Kidney (tissue), 13 donors: ENCODE measurements at regions not wholly inside any gene's neighbourhood (a gene's known extent, or its start where the extent isn't known, plus 50 kb on each side); places are given as distances from the start of the nearest gene placed in this dataset.

Experiments
- DNase-seq, 5 donors: peaks; one replicate each; pipeline ENCODE4 v3.0.0-alpha.2; 2013 to 2020
- FAIRE-seq: peaks from 2 replicates; lab custom pipeline; 2012; peaks lifted over from hg19 to GRCh38; lab: Jason Lieb, UNC
- H3K27ac ChIP-seq, 2 donors: one replicate each; pipeline ENCODE4 v1.7.0; 2013; ENCODE audit warnings: low read depth in 2 of 2, low read length in 2 of 2, inconsistent platforms in 1 of 2
- H3K27me3 ChIP-seq: one replicate; pipeline ENCODE4 v1.7.1; 2013; ENCODE audit warnings: low read length, inconsistent platforms; ENCODE audit not compliant: control insufficient read depth, insufficient read depth
- H3K36me3 ChIP-seq, 3 donors: one replicate each; pipeline versions ENCODE4 v1.7.0 to v1.7.1; 2013; ENCODE audit warnings: low read length in 3 of 3, control low read depth in 1 of 3, inconsistent platforms in 1 of 3; ENCODE audit not compliant: insufficient read depth in 3 of 3, control insufficient read depth in 2 of 3
- H3K4me1 ChIP-seq, 3 donors: one replicate each; pipeline versions ENCODE4 v1.7.0 to v1.7.1; 2013; ENCODE audit warnings: low read length in 3 of 3, inconsistent platforms in 1 of 3, low read depth in 1 of 3; ENCODE audit not compliant: control insufficient read depth in 2 of 3, insufficient read depth in 2 of 3
- H3K4me3 ChIP-seq, 3 donors: one replicate each; pipeline versions ENCODE4 v1.7.0 to v1.8.1; 2013; ENCODE audit warnings: low read length in 3 of 3, control low read depth in 1 of 3, inconsistent platforms in 1 of 3
- H3K9ac ChIP-seq, 3 donors: one replicate each; pipeline versions ENCODE4 v1.7.0 to v1.7.1; 2013; ENCODE audit warnings: low read length in 3 of 3, control low read depth in 1 of 3, inconsistent platforms in 1 of 3
- H3K9me3 ChIP-seq, 3 donors: one replicate each; pipeline versions ENCODE4 v1.7.0 to v1.7.1; 2013; ENCODE audit warnings: low read length in 3 of 3, control low read depth in 1 of 3, inconsistent platforms in 1 of 3; ENCODE audit not compliant: control insufficient read depth in 2 of 3, insufficient read depth in 1 of 3
- CTCF ChIP-seq: IDR thresholded peaks from 3 replicates; pipeline ENCODE4 v1.5.1; 2012; ENCODE audit warnings: mild to moderate bottlenecking, moderate library complexity, borderline replicate concordance; ENCODE audit not compliant: insufficient read depth; ENCODE audit errors: extremely low read depth
- intact Hi-C: fragments of 100-400 bp; cut with DNase I; formaldehyde crosslinking; loops from one replicate; pipeline ENCODE4 v1.11.1; 2022
- donor health status: control.
- donor health status: control.
- donor health status: control.
- donor health status: control.
- donor health status: control.
- donor health status: DM: yes; HTN: yes; CAD: no.
- donor health status: Normal renal cell carcinoma (clear cell type).

- intact Hi-C loops = no loop called here
- H3K9me3 ChIP-seq = no peaks in the 10 kb centered on the region
- H3K36me3 ChIP-seq = no peaks in the 10 kb centered on the region
- TF ChIP-seq CTCF = no peak
- H3K4me1 ChIP-seq = no peaks in the 10 kb centered on the region
- no peak overlapping the region for H3K27ac ChIP-seq
- no peaks in the 10 kb centered on the region for H3K27me3 ChIP-seq
- H3K4me3 ChIP-seq = no peak overlapping the region
- DNase-seq = no peak
- FAIRE-seq = no peak
- no peak overlapping the region for H3K9ac ChIP-seq
Measured at GRCh38 chr1:112059679-112060078, 70.2 kb upstream of the KCND3 start.

- Histone ChIP-seq H3K36me3 (no peaks in the 10 kb centered on the region), H3K4me3 (no peak overlapping the region), H3K4me1 (no peaks in the 10 kb centered on the region), H3K9ac (no peak overlapping the region), H3K27me3 (no peaks in the 10 kb centered on the region), H3K9me3 (no peaks in the 10 kb centered on the region), H3K27ac (no peak overlapping the region)
- no peak for FAIRE-seq
- TF ChIP-seq CTCF = no peak
- peak in 1 of 5 donors; percentile 1 for DNase-seq
- intact Hi-C loops = no loop called here
Measured at GRCh38 chr1:112060261-112060660, 70.8 kb upstream of the KCND3 start.

- Histone ChIP-seq H3K9me3 (no peaks in the 10 kb centered on the region), H3K4me3 (no peak overlapping the region), H3K36me3 (no peaks in the 10 kb centered on the region), H3K4me1 (no peaks in the 10 kb centered on the region), H3K27me3 (no peaks in the 10 kb centered on the region), H3K9ac (no peak overlapping the region), H3K27ac (no peak overlapping the region)
- TF ChIP-seq CTCF = no peak
- no peak for FAIRE-seq
- intact Hi-C loops = no loop called here
- peak in 1 of 5 donors; percentile 5 for DNase-seq
Measured at GRCh38 chr1:112061056-112061455, 71.6 kb upstream of the KCND3 start.

GRCh38 chr1:112061901-112062320 lies 72.4 kb upstream of the KCND3 start:
- no peak for DNase-seq
- intact Hi-C loops = no loop called here
- no peak for FAIRE-seq
- no peak for TF ChIP-seq CTCF
- Histone ChIP-seq H3K9ac (no peak overlapping the region), H3K4me1 (no peaks in the 10 kb centered on the region), H3K27ac (no peak overlapping the region), H3K36me3 (no peaks in the 10 kb centered on the region), H3K4me3 (no peak overlapping the region), H3K9me3 (no peaks in the 10 kb centered on the region), H3K27me3 (no peaks in the 10 kb centered on the region)
